Astrocyte (in vitro differentiated cells and primary cell): ENCODE measurements at regions not wholly inside any gene's neighbourhood (a gene's known extent, or its start where the extent isn't known, plus 50 kb on each side); places are given as distances from the start of the nearest gene placed in this dataset.

Experiments used
- CTCF ChIP-seq: IDR thresholded peaks from 2 replicates; pipeline ENCODE4 v1.5.1; 2011; ENCODE audit warnings: low read depth, mild to moderate bottlenecking, inconsistent platforms, low read length, moderate library complexity; ENCODE audit not compliant: insufficient read depth
- EZH2 ChIP-seq: IDR thresholded peaks from 2 replicates; pipeline ENCODE4 v1.6.1; 2012; ENCODE audit warnings: mild to moderate bottlenecking, low read length, inconsistent platforms; ENCODE audit not compliant: insufficient read depth

GRCh38 chr6:93008375-93008774, 411.0 kb downstream of the EPHA7 start:
- TF ChIP-seq CTCF (no peak), EZH2 (no peak)
